HepG2 (cell line): ENCODE measurements at regions not wholly inside any gene's neighbourhood (a gene's known extent, or its start where the extent isn't known, plus 50 kb on each side); places are given as distances from the start of the nearest gene placed in this dataset.

ENCODE experiments used
- ATAC-seq: fragments of 200-7000 bp; cut with Tn5 transposase; 3 replicates; pipeline ENCODE4 v1.9.1; 2020; ENCODE audit warnings: mild to moderate bottlenecking, moderate library complexity
- BruUV-seq: library from RNA; stranded (reverse); fragments of 400-500 nt; replicated peaks from 2 replicates; lab custom pipeline; 2021; lab: Mats Ljungman, UMichigan
- CTCF ChIA-PET: fragments of 300-600 bp; formaldehyde crosslinking; extraction: SDS; loops from one replicate; lab custom pipeline; 2021; ENCODE audit warnings: low total read pairs, inconsistent platforms, low intra/inter-chr PET ratio; lab: Yijun Ruan, JAX
- POLR2A ChIA-PET: fragments of 350-600 bp; sonication (Branson Sonifier 250); formaldehyde crosslinking; loops from one replicate; lab custom pipeline; 2020; ENCODE audit warnings: antibody characterized with exemption, inconsistent platforms; lab: Yijun Ruan, JAX
- DNase-seq: peaks from one replicate; pipeline ENCODE4 v3.0.0-alpha.2; 2015; ENCODE audit warnings: low spot score
- FAIRE-seq: peaks from 3 replicates; lab custom pipeline; 2011; peaks lifted over from hg19 to GRCh38; lab: Jason Lieb, UNC
- H2AFZ ChIP-seq: one replicate; pipeline ENCODE4 v1.6.1; 2011; ENCODE audit warnings: low read length, inconsistent platforms
- H3K27ac ChIP-seq: fragments of 300-600 bp; 3 replicates; pipeline ENCODE4 v1.8.0; 2011; ENCODE audit warnings: mixed run types, mild to moderate bottlenecking, mixed read lengths, low read length, inconsistent platforms; ENCODE audit not compliant: insufficient read depth; ENCODE audit errors: extremely low read length
- H3K27me3 ChIP-seq, 2 experiments: fragments of 200-600 bp in 1 of 2; 2 replicates in 1 of 2; 3 replicates in 1 of 2; pipeline versions ENCODE4 v1.6.0 to v1.8.0; 2011; ENCODE audit warnings: low read length in 2 of 2, mild to moderate bottlenecking in 2 of 2, moderate library complexity in 2 of 2, inconsistent platforms in 1 of 2; ENCODE audit not compliant: insufficient read depth in 2 of 2, control insufficient read depth in 1 of 2
- H3K36me3 ChIP-seq, 2 experiments: fragments of 200-600 bp in 1 of 2; replicated peaks in 1 of 2; 2 replicates in 1 of 2; 3 replicates in 1 of 2; pipeline versions ENCODE4 v1.5.1 to v1.8.0; 2011; ENCODE audit warnings: low read length in 2 of 2, inconsistent platforms in 1 of 2; ENCODE audit not compliant: insufficient read depth in 2 of 2, control insufficient read depth in 1 of 2
- H3K4me1 ChIP-seq: 2 replicates; pipeline ENCODE4 v1.5.1; 2012; ENCODE audit warnings: low read length, inconsistent platforms; ENCODE audit not compliant: insufficient read depth
- H3K4me2 ChIP-seq: 2 replicates; pipeline ENCODE4 v1.6.0; 2011; ENCODE audit warnings: low read depth, low read length, inconsistent platforms
- H3K4me3 ChIP-seq, 3 experiments: fragments of 200-600 bp in 1 of 3; sonication (generic), shearing (Covaris generic) in 1 of 3; replicated peaks in 1 of 3; 2 replicates each; pipeline ENCODE4 v1.5.1; 2011 to 2016; ENCODE audit warnings: low read length in 3 of 3, inconsistent platforms in 2 of 3, low read depth in 2 of 3, mild to moderate bottlenecking in 2 of 3, control low read depth in 1 of 3, mixed read lengths in 1 of 3; ENCODE audit not compliant: insufficient read depth in 1 of 3
- H3K79me2 ChIP-seq: one replicate; pipeline ENCODE4 v1.6.1; 2011; ENCODE audit warnings: low read length, inconsistent platforms; ENCODE audit not compliant: insufficient read depth
- H3K9ac ChIP-seq: 2 replicates; pipeline ENCODE4 v1.6.0; 2011; ENCODE audit warnings: mild to moderate bottlenecking, low read depth, low read length, inconsistent platforms; ENCODE audit not compliant: insufficient read depth
- H3K9me3 ChIP-seq: 2 replicates; pipeline ENCODE4 v1.5.1; 2012; ENCODE audit warnings: mild to moderate bottlenecking, low read length
- H4K20me1 ChIP-seq: 2 replicates; pipeline ENCODE4 v1.6.0; 2011; ENCODE audit warnings: inconsistent platforms, mild to moderate bottlenecking, low read length, moderate library complexity; ENCODE audit not compliant: insufficient read depth
- AKAP8 ChIP-seq: sonication (generic); formaldehyde crosslinking; IDR thresholded peaks from 2 replicates; pipeline ENCODE4 v1.5.1; 2020; ENCODE audit warnings: mild to moderate bottlenecking, missing genetic modification reagents
- RFX3 ChIP-seq: IDR thresholded peaks from 2 replicates; pipeline ENCODE4 v1.6.1; 2016; ENCODE audit warnings: missing biosample characterization, missing genetic modification reagents
- SPEN ChIP-seq: sonication (generic); formaldehyde crosslinking; IDR thresholded peaks from 2 replicates; pipeline ENCODE4 v1.5.1; 2020; ENCODE audit warnings: low read depth, mild to moderate bottlenecking, missing genetic modification reagents
- STAG1 ChIP-seq: sonication (generic); formaldehyde crosslinking; IDR thresholded peaks from 2 replicates; pipeline ENCODE4 v1.4.0; 2020; ENCODE audit warnings: missing genetic modification reagents
- ZNF292 ChIP-seq: sonication (generic); formaldehyde crosslinking; IDR thresholded peaks from 2 replicates; pipeline ENCODE4 v1.8.1; 2022; ENCODE audit warnings: mild to moderate bottlenecking, low read depth, missing genetic modification reagents, borderline replicate concordance
- ZNF629 ChIP-seq: sonication (generic); formaldehyde crosslinking; conservative IDR thresholded peaks from 2 replicates; pipeline ENCODE4 v1.5.0; 2020; ENCODE audit warnings: missing genetic modification reagents
- ZNF691 ChIP-seq: sonication (generic); formaldehyde crosslinking; IDR thresholded peaks from 2 replicates; pipeline ENCODE4 v1.4.0; 2020; ENCODE audit warnings: missing genetic modification reagents, low read depth, mild to moderate bottlenecking, borderline replicate concordance
- WGBS: methylation state at CpG from one replicate; pipeline ENCODE4 v1.1.6; 2017; ENCODE audit warnings: low lambda C conversion rate; 5-methylcytosine and 5-hydroxymethylcytosine counted together
- in situ Hi-C: cut with HindIII; loops from 2 replicates; pipeline ENCODE4 v1.10.0; 2017; ENCODE audit warnings: low pct_unique_long_range_greater_than_20kb; ENCODE audit not compliant: extremely low pct_ligation_motif_present
- intact Hi-C: fragments of 100-400 bp; cut with micrococcal nuclease; formaldehyde crosslinking; loops from one replicate; pipeline ENCODE4 v1.10.0; 2022; ENCODE audit not compliant: unreplicated experiment
- TF ChIP-seq, protein P1 (sequence below): sonication (generic); formaldehyde crosslinking; IDR thresholded peaks from 2 replicates; pipeline ENCODE4 v1.5.0; 2020; ENCODE audit warnings: missing genetic modification reagents

DNA sequence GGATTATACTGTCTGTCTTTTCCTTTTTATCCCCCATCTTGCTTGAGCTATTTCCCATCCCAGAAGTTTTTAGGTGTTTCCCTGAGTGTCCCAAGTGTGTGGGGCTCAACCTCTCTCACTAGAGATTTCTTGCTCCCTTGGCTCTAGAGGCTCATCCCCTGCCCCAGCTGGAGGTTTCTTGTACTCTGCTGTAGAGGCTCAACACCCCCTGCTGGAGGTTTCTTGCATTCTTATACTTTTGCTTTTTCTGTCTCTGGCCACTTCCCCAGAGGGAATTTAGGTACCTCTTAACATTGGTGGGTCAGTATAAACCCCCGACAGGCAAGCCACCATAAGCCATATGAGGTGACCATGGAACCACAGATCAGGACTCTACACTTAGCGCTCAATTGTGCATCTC lies 114.2 kb upstream of the FAM3C start:
- ChIA-PET POLR2A (no interaction called here), CTCF (no interaction called here)
- WGBS: 49% methylated on average over 2 of the region's 2 CpGs
- Histone ChIP-seq H3K79me2 (no peaks in the 10 kb centered on the region), H3K4me1 (no peaks in the 10 kb centered on the region), H3K4me3 (no peak overlapping the region), H4K20me1 (no peaks in the 10 kb centered on the region), H3K27ac (no peak overlapping the region), H3K27me3 (no peaks in the 10 kb centered on the region), H3K9ac (no peak overlapping the region), H2AFZ (no peak overlapping the region), H3K9me3 (peaks cover 45% of the 10 kb centered on the region), H3K4me2 (no peak overlapping the region), H3K36me3 (no peaks in the 10 kb centered on the region)
- ATAC-seq: no peak
- DNase-seq: no peak
- no peak for FAIRE-seq
- in situ Hi-C loops: no loop called here
- no TSS peak for BruUV-seq
- TF ChIP-seq ZNF629: no peak
- TF ChIP-seq, protein P1, sequence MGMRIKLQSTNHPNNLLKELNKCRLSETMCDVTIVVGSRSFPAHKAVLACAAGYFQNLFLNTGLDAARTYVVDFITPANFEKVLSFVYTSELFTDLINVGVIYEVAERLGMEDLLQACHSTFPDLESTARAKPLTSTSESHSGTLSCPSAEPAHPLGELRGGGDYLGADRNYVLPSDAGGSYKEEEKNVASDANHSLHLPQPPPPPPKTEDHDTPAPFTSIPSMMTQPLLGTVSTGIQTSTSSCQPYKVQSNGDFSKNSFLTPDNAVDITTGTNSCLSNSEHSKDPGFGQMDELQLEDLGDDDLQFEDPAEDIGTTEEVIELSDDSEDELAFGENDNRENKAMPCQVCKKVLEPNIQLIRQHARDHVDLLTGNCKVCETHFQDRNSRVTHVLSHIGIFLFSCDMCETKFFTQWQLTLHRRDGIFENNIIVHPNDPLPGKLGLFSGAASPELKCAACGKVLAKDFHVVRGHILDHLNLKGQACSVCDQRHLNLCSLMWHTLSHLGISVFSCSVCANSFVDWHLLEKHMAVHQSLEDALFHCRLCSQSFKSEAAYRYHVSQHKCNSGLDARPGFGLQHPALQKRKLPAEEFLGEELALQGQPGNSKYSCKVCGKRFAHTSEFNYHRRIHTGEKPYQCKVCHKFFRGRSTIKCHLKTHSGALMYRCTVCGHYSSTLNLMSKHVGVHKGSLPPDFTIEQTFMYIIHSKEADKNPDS (CRISPR knock-in tag): no peak
- TF ChIP-seq ZNF292 (CRISPR knock-in tag): no peak
- TF ChIP-seq SPEN (CRISPR knock-in tag): no peak
- TF ChIP-seq AKAP8 (CRISPR knock-in tag): no peak
- TF ChIP-seq STAG1 (CRISPR knock-in tag): peak; percentile 21
- TF ChIP-seq ZNF691 (CRISPR knock-in tag): no peak
- no peak for TF ChIP-seq RFX3 (CRISPR knock-in tag)
- intact Hi-C loops: no loop called here
